ENCODE measurements at regions not wholly inside any gene's neighbourhood (a gene's known extent, or its start where the extent isn't known, plus 50 kb on each side); places are given as distances from the start of the nearest gene placed in this dataset.
"Not testable (repeated sequence)": the region's sequence is repeated elsewhere in the genome, so short reads cannot be mapped to it uniquely, and the experiment has no call there.

GRCh38 chr1:146641534-146641933 lies 296.6 kb upstream of the NBPF12 start:
- TF ChIP-seq CTCF, POLR2A (IDR thresholded peaks at IDR 0.05): not testable (repeated sequence)

Data from tibial nerve (tissue), 3 donors.